HG02970 (cell line): ENCODE measurements at regions not wholly inside any gene's neighbourhood (a gene's known extent, or its start where the extent isn't known, plus 50 kb on each side); places are given as distances from the start of the nearest gene placed in this dataset.
"Not testable (repeated sequence)": the region's sequence is repeated elsewhere in the genome, so short reads cannot be mapped to it uniquely, and the experiment has no call there.

Source experiments
- ATAC-seq: cut with Tn5 transposase; IDR thresholded peaks from one replicate; pipeline ENCODE4 v1.9.1; 2021; ENCODE audit warnings: mild to moderate bottlenecking, moderate library complexity, moderate number of reproducible peaks; ENCODE audit not compliant: unreplicated experiment, low FRiP score

GRCh38 chrX:14352511-14352910 is 176.8 kb upstream of the GLRA2 start:
- no peak for ATAC-seq

GRCh38 chrX:14351611-14352303 is 177.6 kb upstream of the GLRA2 start:
- ATAC-seq, result no peak

GRCh38 chrX:14347523-14347922 is 181.8 kb upstream of the GLRA2 start:
- ATAC-seq, result no peak

GRCh38 chrX:14344172-14344940 is 185.0 kb upstream of the GLRA2 start:
- no peak for ATAC-seq

- no peak for ATAC-seq
Observed at GRCh38 chrX:14309431-14309830, 219.9 kb upstream of the GLRA2 start.

GRCh38 chrX:14308976-14309375 is 220.4 kb upstream of the GLRA2 start:
- ATAC-seq, result not testable (repeated sequence)

- ATAC-seq, result no peak
Observed at GRCh38 chrX:14303891-14304290, 225.4 kb upstream of the GLRA2 start.

GRCh38 chrX:14302561-14302960 is 226.8 kb upstream of the GLRA2 start:
- not testable (repeated sequence) for ATAC-seq

- no peak for ATAC-seq
Observed at GRCh38 chrX:14300376-14300775, 229.0 kb upstream of the GLRA2 start.

GRCh38 chrX:14295426-14295825 is 233.9 kb upstream of the GLRA2 start:
- ATAC-seq, result no peak

GRCh38 chrX:14291666-14292500 is 237.5 kb upstream of the GLRA2 start:
- no peak for ATAC-seq

GRCh38 chrX:14290335-14290734 is 239.0 kb upstream of the GLRA2 start:
- ATAC-seq, result no peak

- ATAC-seq, result no peak
Observed at GRCh38 chrX:14274691-14275090, 245.0 kb upstream of the GEMIN8 start.

GRCh38 chrX:14267216-14267615 is 237.5 kb upstream of the GEMIN8 start:
- no peak for ATAC-seq

- ATAC-seq, result no peak
Observed at GRCh38 chrX:14266705-14267104, 237.0 kb upstream of the GEMIN8 start.

- ATAC-seq, result no peak
Observed at GRCh38 chrX:14243823-14244222, 214.1 kb upstream of the GEMIN8 start.

GRCh38 chrX:14235004-14235403 is 205.3 kb upstream of the GEMIN8 start:
- no peak for ATAC-seq

- no peak for ATAC-seq
Observed at GRCh38 chrX:14232688-14233087, 203.0 kb upstream of the GEMIN8 start.

- no peak for ATAC-seq
Observed at GRCh38 chrX:14228611-14229010, 198.9 kb upstream of the GEMIN8 start.

GRCh38 chrX:14220386-14220944 is 190.8 kb upstream of the GEMIN8 start:
- no peak for ATAC-seq

GRCh38 chrX:14209034-14209433 is 179.3 kb upstream of the GEMIN8 start:
- ATAC-seq, result no peak
